GM12891 (cell line): ENCODE measurements at regions not wholly inside any gene's neighbourhood (a gene's known extent, or its start where the extent isn't known, plus 50 kb on each side); places are given as distances from the start of the nearest gene placed in this dataset.

Source experiments
- POLR2A ChIP-seq: IDR thresholded peaks from 2 replicates; pipeline ENCODE4 v1.6.1; 2011; ENCODE audit warnings: low read depth, low read length, control low read depth
- POLR2AphosphoS5 ChIP-seq: IDR thresholded peaks from 2 replicates; pipeline ENCODE4 v1.6.1; 2011; ENCODE audit warnings: low read depth, low read length, control low read depth
- POU2F2 ChIP-seq: IDR thresholded peaks from 2 replicates; pipeline ENCODE4 v1.6.1; 2011; ENCODE audit warnings: low read depth, mild to moderate bottlenecking, control low read depth, low read length, moderate library complexity
- SPI1 ChIP-seq: IDR thresholded peaks from 2 replicates; pipeline ENCODE4 v1.6.1; 2011; ENCODE audit warnings: low read depth, low read length, control low read depth
- TAF1 ChIP-seq: IDR thresholded peaks from 2 replicates; pipeline ENCODE4 v1.6.1; 2011; ENCODE audit warnings: low read depth, low read length, control low read depth

DNA sequence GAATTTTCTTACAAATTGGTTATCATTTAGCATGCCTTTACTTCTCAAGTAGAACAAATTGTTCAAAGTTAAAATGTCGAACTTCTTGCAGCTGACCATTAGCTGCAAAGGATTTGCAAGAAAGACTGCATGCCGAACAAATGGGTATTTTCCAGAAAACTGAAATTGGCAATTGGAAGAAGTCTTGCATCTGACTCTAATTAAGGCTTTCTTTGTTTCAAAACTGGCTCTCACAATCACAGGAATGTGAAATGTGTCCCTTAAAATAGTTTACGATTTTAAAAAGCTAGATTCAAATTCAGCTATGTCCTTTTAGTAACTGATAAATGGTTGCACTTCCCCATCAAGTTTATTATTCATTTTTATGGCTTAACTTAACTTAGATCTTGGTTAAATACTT is 207.9 kb downstream of the ARL4A start:
- TF ChIP-seq POLR2A, result no peak
- no peak for TF ChIP-seq POLR2AphosphoS5
- no peak for TF ChIP-seq TAF1
- TF ChIP-seq SPI1, result no peak
- no peak for TF ChIP-seq POU2F2
